MM.1S (cell line): ENCODE measurements at regions not wholly inside any gene's neighbourhood (a gene's known extent, or its start where the extent isn't known, plus 50 kb on each side); places are given as distances from the start of the nearest gene placed in this dataset.

ENCODE experiments used
- DNase-seq: peaks from one replicate; pipeline ENCODE4 v3.0.0-alpha.2; 2015
- H2AFZ ChIP-seq: fragments of 300-600 bp; sonication (generic); 2 replicates; pipeline ENCODE4 v1.6.0; 2016; ENCODE audit warnings: antibody characterized with exemption, low read length
- H3F3A ChIP-seq: fragments of 300-600 bp; sonication (generic); 2 replicates; pipeline ENCODE4 v1.6.1; 2016; ENCODE audit warnings: mild to moderate bottlenecking, antibody characterized with exemption, low read length, moderate library complexity, mixed read lengths; ENCODE audit not compliant: insufficient read depth
- H3K27ac ChIP-seq: fragments of 300-600 bp; sonication (generic); 2 replicates; pipeline ENCODE4 v1.5.1; 2016; ENCODE audit warnings: mild to moderate bottlenecking, low read length
- H3K27me3 ChIP-seq: fragments of 300-600 bp; sonication (generic); replicated peaks from 2 replicates; pipeline ENCODE4 v1.6.0; 2016; ENCODE audit warnings: low read length; ENCODE audit not compliant: insufficient read depth
- H3K36me3 ChIP-seq: fragments of 300-600 bp; sonication (generic); replicated peaks from 2 replicates; pipeline ENCODE4 v1.6.1; 2016; ENCODE audit warnings: mild to moderate bottlenecking, low read length, mixed read lengths; ENCODE audit not compliant: insufficient read depth
- H3K4me1 ChIP-seq: fragments of 300-600 bp; sonication (generic); 2 replicates; pipeline ENCODE4 v1.6.1; 2016; ENCODE audit warnings: low read length, mixed read lengths
- H3K4me2 ChIP-seq: fragments of 300-600 bp; sonication (generic); 2 replicates; pipeline ENCODE4 v1.6.0; 2016; ENCODE audit warnings: low read depth, low read length
- H3K4me3 ChIP-seq: fragments of 300-600 bp; sonication (generic); 2 replicates; pipeline ENCODE4 v1.5.1; 2016; ENCODE audit warnings: low read length, mixed read lengths
- H3K79me2 ChIP-seq: fragments of 300-600 bp; sonication (generic); 2 replicates; pipeline ENCODE4 v1.6.1; 2016; ENCODE audit warnings: mixed run types, low read length, mixed read lengths
- H3K9ac ChIP-seq: fragments of 300-600 bp; sonication (generic); 2 replicates; pipeline ENCODE4 v1.6.1; 2016; ENCODE audit warnings: low read length, mixed read lengths
- H3K9me2 ChIP-seq: fragments of 300-600 bp; sonication (generic); replicated peaks from 2 replicates; pipeline ENCODE4 v1.6.1; 2016; ENCODE audit warnings: mild to moderate bottlenecking, low read length, mixed read lengths; ENCODE audit not compliant: insufficient read depth
- H3K9me3 ChIP-seq: fragments of 300-600 bp; sonication (generic); replicated peaks from 2 replicates; pipeline ENCODE4 v1.6.1; 2016; ENCODE audit warnings: mild to moderate bottlenecking, low read length, mixed read lengths; ENCODE audit not compliant: insufficient read depth
- H4K20me1 ChIP-seq: fragments of 300-600 bp; sonication (generic); 2 replicates; pipeline ENCODE4 v1.6.1; 2016; ENCODE audit warnings: mild to moderate bottlenecking, low read length, moderate library complexity, mixed read lengths; ENCODE audit not compliant: insufficient read depth
- EZH2 ChIP-seq: fragments of 300-600 bp; sonication (generic); optimal IDR thresholded peaks from 2 replicates; pipeline ENCODE3; 2017; ENCODE audit warnings: low read depth, mild to moderate bottlenecking, antibody characterized with exemption, low read length, mixed read lengths
- EZH2phosphoT487 ChIP-seq: fragments of 300-600 bp; sonication (generic); IDR thresholded peaks from 2 replicates; pipeline ENCODE4 v1.6.1; 2018; ENCODE audit warnings: antibody characterized with exemption, low read length
- TF ChIP-seq, protein P1 (sequence below): fragments of 300-600 bp; sonication (generic); IDR thresholded peaks from 2 replicates; pipeline ENCODE4 v1.5.1; 2016; ENCODE audit warnings: antibody characterized with exemption, low read length, mixed read lengths

DNA sequence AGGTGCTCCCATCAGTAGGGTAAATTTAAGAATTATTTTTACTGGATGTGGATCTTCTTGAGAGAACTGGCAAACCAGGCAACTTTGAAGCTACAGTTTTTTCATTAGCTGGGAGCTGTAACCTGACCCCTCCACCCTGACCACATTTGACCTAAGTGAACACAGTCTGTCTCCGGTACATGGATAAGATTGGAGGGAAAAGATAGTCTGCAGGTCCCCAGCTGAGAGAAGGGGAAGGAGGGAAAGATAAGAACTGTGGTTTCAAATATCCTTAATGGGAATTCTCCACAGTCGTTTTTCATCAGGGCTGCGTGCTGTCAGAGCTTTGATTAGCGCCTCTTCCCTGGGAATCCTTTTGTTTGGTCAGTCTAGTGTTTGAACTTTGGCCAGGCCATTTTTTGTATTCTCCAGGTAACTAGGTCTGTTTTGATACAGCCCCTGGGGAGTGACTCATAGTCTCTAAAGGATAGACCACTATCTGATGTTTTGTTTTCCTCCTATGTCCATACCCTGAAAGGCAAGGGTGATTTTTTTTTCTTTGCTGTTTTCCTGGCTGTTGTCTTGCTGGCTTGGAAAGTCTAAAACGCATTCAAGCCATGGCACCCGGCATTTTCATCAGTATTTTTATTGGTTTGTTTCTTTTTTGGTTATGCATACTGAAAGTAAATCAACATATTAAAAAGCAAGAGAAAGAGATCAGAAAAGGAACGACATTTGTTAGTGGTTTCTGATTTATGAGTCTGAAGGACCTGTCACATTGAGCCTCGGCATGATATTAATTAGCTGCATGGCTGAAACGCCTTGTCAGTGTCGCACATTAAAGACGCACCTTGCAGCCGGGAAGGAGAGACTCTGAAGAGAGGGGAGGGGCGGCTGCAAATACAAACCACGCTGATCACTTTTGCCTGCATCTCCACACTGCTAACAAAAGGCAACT, 183.4 kb upstream of the FN1 start:
- no peak overlapping the region for H3K27ac ChIP-seq
- no peak overlapping the region for H3K9ac ChIP-seq
- H3K9me2 ChIP-seq, result no peaks in the 10 kb centered on the region
- H3K4me3 ChIP-seq, result no peak overlapping the region
- H3K36me3 ChIP-seq, result no peaks in the 10 kb centered on the region
- no peak overlapping the region for H2AFZ ChIP-seq
- no peaks in the 10 kb centered on the region for H3F3A ChIP-seq
- no peaks in the 10 kb centered on the region for H4K20me1 ChIP-seq
- no peaks in the 10 kb centered on the region for H3K4me1 ChIP-seq
- H3K27me3 ChIP-seq, result no peaks in the 10 kb centered on the region
- H3K79me2 ChIP-seq, result no peaks in the 10 kb centered on the region
- H3K9me3 ChIP-seq, result no peaks in the 10 kb centered on the region
- no peak overlapping the region for H3K4me2 ChIP-seq
- no peak for TF ChIP-seq EZH2
- TF ChIP-seq, protein P1, sequence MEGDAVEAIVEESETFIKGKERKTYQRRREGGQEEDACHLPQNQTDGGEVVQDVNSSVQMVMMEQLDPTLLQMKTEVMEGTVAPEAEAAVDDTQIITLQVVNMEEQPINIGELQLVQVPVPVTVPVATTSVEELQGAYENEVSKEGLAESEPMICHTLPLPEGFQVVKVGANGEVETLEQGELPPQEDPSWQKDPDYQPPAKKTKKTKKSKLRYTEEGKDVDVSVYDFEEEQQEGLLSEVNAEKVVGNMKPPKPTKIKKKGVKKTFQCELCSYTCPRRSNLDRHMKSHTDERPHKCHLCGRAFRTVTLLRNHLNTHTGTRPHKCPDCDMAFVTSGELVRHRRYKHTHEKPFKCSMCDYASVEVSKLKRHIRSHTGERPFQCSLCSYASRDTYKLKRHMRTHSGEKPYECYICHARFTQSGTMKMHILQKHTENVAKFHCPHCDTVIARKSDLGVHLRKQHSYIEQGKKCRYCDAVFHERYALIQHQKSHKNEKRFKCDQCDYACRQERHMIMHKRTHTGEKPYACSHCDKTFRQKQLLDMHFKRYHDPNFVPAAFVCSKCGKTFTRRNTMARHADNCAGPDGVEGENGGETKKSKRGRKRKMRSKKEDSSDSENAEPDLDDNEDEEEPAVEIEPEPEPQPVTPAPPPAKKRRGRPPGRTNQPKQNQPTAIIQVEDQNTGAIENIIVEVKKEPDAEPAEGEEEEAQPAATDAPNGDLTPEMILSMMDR, result no peak
- no peak for TF ChIP-seq EZH2phosphoT487
- DNase-seq, result no peak

DNA sequence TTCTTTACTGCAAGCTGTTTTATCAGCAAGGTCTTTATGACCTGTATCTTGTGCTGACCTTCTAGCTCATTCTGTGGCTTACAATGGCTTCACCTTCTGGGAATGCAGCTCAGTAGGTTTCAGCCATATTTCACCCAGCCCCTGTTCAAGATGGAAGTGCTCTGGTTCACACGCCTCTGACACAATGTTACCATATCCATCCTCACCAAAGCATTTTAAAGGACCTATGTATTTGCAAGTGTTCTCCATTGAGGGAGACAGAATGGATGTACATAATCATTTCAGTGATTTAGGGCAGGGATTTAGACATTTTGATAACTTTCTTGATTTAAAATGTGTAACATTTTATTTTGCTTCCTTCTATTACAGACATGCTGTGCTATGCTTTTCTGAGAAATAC, 182.3 kb upstream of the FN1 start:
- no peak overlapping the region for H3K4me2 ChIP-seq
- no peaks in the 10 kb centered on the region for H3K9me2 ChIP-seq
- no peak overlapping the region for H3K9ac ChIP-seq
- H4K20me1 ChIP-seq, result no peaks in the 10 kb centered on the region
- no peaks in the 10 kb centered on the region for H3K9me3 ChIP-seq
- no peak overlapping the region for H3K27ac ChIP-seq
- H2AFZ ChIP-seq, result no peak overlapping the region
- no peak for DNase-seq
- H3K36me3 ChIP-seq, result no peaks in the 10 kb centered on the region
- no peaks in the 10 kb centered on the region for H3K27me3 ChIP-seq
- no peak for TF ChIP-seq EZH2
- TF ChIP-seq EZH2phosphoT487, result no peak
- TF ChIP-seq, protein P1, result no peak
- H3F3A ChIP-seq, result no peaks in the 10 kb centered on the region
- H3K4me3 ChIP-seq, result no peak overlapping the region
- H3K4me1 ChIP-seq, result no peaks in the 10 kb centered on the region
- no peaks in the 10 kb centered on the region for H3K79me2 ChIP-seq

GRCh38 chr2:215617060-215617824, 181.4 kb upstream of the FN1 start:
- H3K36me3 ChIP-seq, result no peaks in the 10 kb centered on the region
- H3K9me3 ChIP-seq, result no peaks in the 10 kb centered on the region
- DNase-seq, result no peak
- H3K4me2 ChIP-seq, result no peak overlapping the region
- no peaks in the 10 kb centered on the region for H4K20me1 ChIP-seq
- no peaks in the 10 kb centered on the region for H3K4me1 ChIP-seq
- no peaks in the 10 kb centered on the region for H3F3A ChIP-seq
- no peaks in the 10 kb centered on the region for H3K79me2 ChIP-seq
- no peak overlapping the region for H3K4me3 ChIP-seq
- H3K9ac ChIP-seq, result no peak overlapping the region
- H3K27me3 ChIP-seq, result no peaks in the 10 kb centered on the region
- H2AFZ ChIP-seq, result no peak overlapping the region
- TF ChIP-seq EZH2phosphoT487 (no peak), EZH2 (no peak)
- TF ChIP-seq, protein P1, result no peak
- H3K9me2 ChIP-seq, result no peaks in the 10 kb centered on the region
- H3K27ac ChIP-seq, result no peak overlapping the region
